Right renal pelvis (tissue), 4 donors: ENCODE measurements at regions not wholly inside any gene's neighbourhood (a gene's known extent, or its start where the extent isn't known, plus 50 kb on each side); places are given as distances from the start of the nearest gene placed in this dataset.
"Not testable (repeated sequence)": the region's sequence is repeated elsewhere in the genome, so short reads cannot be mapped to it uniquely, and the experiment has no call there.

Experiments
- DNase-seq, 4 donors: peaks; one replicate each; pipeline ENCODE4 v3.0.0-alpha.2; 2013; ENCODE audit warnings: low read depth in 4 of 4, low spot score in 3 of 4, missing footprints in 1 of 4

GRCh38 chr4:75194180-75194579 is 261.3 kb downstream of the PARM1 start:
- DNase-seq, result no peak

- DNase-seq, result not testable (repeated sequence)
Observed at GRCh38 chr4:75192182-75192581, 259.3 kb downstream of the PARM1 start.

DNA sequence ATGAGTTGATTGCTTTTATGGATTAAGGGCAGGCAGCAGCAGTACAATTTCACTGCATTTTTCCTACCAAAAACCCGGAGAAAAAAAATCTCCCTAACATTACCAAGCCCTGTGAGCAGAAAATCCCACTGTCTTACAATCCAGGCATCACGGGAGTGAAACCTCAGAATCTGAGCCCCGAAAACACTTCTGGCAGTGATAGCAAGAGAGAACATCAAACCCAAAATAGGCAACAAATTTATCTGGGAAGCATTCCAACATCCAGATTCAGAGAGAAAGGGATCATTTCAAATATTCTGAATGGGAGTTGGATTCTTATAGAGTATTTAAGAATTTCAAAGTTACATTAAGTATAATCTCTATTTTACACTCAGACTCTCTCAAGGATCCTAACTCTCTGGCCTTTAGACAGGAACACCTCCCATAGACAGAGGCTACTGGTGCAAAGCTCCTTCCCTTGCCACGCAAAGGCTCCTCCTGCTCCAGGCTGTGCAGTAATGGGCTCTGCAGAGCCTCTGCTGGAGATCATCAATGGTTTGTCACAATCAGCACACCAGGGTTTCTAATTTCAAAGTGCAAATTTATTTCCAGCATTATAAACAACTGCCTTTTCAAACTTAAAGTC is 256.9 kb downstream of the PARM1 start:
- no peak for DNase-seq

GRCh38 chr4:75180790-75181776 is 248.2 kb downstream of the PARM1 start:
- DNase-seq, result no peak

DNA sequence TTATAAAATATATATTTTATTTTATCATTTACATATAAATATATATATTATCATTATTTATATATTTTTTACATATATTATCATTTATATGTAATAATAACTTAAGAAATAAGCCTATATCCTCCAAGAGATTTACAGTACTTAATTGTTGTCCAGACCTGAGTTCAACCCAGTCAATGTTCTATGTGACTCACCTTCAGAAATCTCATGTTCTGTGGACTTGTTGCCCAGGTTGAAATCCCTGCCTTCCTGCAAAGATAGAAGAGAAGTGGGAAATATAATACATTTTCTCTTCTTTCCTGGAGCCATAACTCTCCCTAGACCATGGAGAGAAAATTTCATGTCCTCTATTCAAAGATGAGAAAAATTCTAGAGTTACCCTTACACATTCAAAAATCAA is 247.3 kb downstream of the PARM1 start:
- DNase-seq, result no peak

DNA sequence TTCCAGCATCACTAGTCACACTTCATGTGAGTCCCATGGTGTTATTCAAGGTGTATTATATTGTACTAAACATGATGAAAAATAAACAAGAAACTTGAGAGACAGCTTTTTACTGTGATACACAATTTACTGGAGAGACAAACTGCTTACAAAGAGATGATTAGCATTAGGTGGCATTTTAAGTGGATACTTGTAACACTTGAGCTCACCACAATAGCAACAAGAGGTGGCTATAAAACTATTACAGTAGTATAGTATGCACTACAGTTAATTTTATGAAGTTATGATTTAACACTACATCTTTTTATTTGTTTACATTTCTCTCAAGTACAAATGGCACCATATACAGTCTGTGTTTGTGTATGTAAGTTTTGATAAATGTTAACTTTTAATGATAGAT is 246.6 kb downstream of the PARM1 start:
- DNase-seq, result no peak

DNA sequence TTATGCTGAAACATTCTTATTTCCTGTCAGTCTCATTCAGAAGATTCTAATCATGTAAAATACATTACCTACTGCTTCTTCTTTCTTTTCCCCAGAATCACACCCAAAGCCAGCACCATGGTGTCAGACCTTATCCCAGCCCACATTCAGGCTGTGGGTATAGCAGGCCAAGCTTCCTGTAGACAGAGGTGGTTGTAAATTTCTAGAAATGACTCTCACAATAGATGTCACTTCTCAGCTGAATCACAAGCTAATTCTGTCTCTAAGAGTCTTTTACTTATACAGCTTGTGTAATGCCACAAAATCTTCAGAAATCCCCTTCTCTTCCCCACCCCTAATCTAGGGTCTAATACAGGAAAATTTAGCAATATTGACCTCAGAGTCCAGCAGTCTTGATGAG is 239.6 kb downstream of the PARM1 start:
- DNase-seq, result no peak

DNA sequence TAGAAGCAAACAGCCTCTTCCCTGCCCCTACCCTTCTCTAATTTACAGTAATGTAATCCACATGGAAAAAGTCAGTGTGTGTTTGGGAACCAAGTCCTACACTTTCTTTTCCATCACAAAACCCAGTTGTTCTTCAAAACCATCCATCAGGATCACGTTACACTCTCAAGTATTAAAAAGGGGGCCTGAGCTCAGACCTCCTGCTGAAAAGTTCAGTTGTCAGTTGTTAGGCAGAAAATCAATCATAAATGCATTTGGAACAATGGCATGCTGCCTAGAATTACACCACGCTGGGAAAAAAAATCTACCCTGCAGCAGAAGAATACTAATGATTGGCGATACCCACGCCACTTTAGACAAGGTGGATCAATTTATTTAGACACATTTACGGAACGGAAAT is 236.5 kb downstream of the PARM1 start:
- no peak for DNase-seq

GRCh38 chr4:75169020-75169419 is 236.1 kb downstream of the PARM1 start:
- DNase-seq, result no peak

DNA sequence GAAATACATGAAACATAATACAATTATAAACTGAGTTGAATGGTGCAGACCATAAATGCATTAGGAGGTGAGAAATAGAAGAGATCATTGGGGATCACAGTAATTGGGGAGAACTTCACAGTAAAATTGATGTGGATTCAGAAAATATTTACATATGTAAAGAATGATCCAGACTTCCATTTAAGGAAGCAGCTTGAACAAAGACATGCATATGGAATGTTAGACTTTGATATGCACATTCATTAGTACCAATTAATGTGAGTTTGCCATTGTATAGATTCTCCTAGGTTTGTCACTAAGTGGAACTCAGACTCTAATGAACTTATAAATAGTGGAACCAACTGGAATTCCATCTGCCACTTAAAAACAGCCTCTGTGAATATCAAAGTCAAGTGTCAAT is 235.6 kb downstream of the PARM1 start:
- DNase-seq, result no peak

GRCh38 chr4:75165100-75165499 is 232.2 kb downstream of the PARM1 start:
- not testable (repeated sequence) for DNase-seq

GRCh38 chr4:75158451-75158850 is 225.5 kb downstream of the PARM1 start:
- DNase-seq, result no peak

DNA sequence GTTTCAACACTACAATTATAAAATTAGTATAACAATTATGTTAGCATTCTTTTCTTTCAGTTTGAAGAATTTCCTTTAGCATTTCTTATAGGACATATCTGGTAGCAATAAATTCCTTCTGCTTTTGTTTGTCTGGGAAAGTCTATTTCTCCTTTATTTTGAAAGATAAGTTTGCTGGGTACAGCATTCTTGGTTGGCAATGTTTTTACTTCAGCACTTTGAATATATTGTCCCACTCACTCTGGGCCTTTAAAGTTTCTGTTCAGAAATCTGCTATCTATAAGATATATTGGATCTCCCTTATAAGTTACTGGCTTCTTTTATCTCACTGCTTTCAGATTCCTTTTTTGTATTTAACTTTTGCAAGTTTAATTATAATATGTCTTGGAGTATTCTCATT is 222.1 kb downstream of the PARM1 start:
- DNase-seq, result no peak

GRCh38 chr4:75146223-75146622 is 213.3 kb downstream of the PARM1 start:
- no peak for DNase-seq

DNA sequence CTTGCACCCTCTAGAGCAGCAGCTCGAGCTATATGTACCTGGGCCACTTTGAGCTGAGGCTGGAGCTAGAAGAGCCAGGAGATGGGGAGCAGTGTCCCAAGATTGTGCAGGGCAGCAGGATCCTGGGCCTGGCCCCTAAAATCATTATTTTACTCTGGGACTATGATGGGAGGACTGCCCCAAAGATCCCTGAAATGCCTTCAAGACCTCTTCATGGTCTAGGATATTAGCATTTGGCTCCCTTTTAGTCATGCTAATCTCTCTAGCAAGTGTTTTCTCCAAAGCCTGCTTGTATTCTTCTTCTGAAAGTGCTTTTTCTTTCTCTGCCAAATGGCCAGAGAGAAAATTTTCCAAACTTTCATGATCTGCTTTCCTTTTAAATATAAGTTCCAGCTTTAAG is 211.6 kb downstream of the PARM1 start:
- DNase-seq, result no peak

GRCh38 chr4:75142850-75143249 is 209.9 kb downstream of the PARM1 start:
- no peak for DNase-seq

- no peak for DNase-seq
Observed at GRCh38 chr4:75142382-75142781, 209.5 kb downstream of the PARM1 start.

DNA sequence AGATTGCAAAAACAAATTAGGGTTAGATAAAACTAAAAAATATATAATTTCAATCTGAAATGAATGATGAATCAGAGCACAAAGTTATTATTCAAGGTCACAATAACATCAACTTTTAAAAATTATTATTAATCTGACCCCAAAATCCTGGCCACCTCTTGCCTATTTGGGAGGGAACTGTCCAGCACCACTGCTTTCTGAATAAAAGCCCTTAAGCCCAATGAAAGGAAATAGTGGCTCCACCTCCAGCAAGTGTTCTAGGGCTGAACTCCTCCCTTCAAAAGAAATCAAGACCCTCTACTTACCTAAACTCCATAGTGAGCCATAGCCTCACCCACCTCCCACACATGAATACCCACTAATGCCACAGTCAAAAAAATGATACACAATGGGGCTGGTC is 208.2 kb downstream of the PARM1 start:
- no peak for DNase-seq

DNA sequence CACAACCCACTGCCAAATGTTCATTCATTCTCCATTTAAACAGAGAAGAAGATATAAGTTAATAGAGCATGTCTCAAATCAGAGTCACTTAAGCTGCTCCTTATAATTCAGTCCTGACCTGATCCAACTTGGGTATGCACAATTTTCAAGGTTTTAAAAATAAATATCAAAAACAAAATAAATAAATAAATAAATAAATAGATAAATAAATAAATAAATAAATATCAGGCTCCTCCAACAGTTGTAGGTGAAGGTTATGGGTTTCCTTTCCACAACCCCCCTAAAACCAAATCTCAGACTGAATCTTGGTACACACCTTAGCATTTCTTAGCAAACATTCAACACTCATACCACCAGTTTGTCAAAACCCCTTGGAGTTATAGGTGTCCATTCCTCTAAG is 204.4 kb downstream of the PARM1 start:
- DNase-seq, result no peak

DNA sequence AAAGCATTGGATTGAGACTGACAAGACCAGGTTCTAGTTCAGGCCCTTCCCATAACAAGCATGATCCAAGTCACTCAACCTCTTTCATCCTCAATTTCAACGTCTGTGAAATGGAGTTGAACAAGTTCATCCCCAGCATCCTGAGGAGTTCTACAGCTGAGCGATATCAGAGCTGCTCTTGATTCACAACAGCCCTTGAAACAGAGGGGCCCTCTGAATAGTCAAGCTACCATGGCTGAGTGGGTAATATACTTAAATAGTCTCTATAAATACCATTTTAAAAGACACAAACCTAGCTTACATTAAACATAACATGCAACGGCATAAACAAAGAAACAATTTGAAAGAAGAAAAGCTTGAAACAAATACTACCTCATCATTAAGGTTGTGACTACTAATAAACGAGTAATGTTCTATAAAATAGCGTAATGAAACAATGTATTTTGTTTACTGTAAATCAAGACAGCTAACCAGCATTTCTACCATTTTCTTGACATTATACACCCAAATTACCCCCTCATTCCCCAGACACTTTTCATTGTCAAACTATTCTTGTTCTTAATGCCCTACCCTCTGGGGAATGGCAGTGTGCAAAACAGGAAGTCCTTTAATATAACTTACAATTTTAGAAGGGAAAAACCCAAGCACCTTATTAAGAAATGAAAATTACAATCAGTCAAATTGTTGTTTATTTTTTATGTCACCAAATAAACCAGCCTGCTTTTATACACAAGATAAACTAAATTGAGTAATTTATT is 202.3 kb downstream of the PARM1 start:
- DNase-seq, result no peak

- DNase-seq, result not testable (repeated sequence)
Observed at GRCh38 chr4:75126870-75127269, 194.0 kb downstream of the PARM1 start.
